AG09309 (cell line): ENCODE measurements at regions not wholly inside any gene's neighbourhood (a gene's known extent, or its start where the extent isn't known, plus 50 kb on each side); places are given as distances from the start of the nearest gene placed in this dataset.
"Not testable (repeated sequence)": the region's sequence is repeated elsewhere in the genome, so short reads cannot be mapped to it uniquely, and the experiment has no call there.

Experiments used
- DNase-seq: peaks from one replicate; pipeline ENCODE4 v3.0.0-alpha.2; 2010; ENCODE audit warnings: low read depth
- H3K4me3 ChIP-seq: 2 replicates; pipeline ENCODE4 v1.5.1; 2011; ENCODE audit warnings: mild to moderate bottlenecking, low read depth, low read length, moderate library complexity; ENCODE audit not compliant: control insufficient read depth
- CTCF ChIP-seq: IDR thresholded peaks from 2 replicates; pipeline ENCODE4 v1.5.1; 2011; ENCODE audit warnings: mild to moderate bottlenecking, low read depth, low read length, inconsistent platforms; ENCODE audit not compliant: insufficient read depth, control insufficient read depth; ENCODE audit errors: missing control alignments

- no peak for TF ChIP-seq CTCF
- DNase-seq, result no peak
- no peak overlapping the region for H3K4me3 ChIP-seq
Observed at GRCh38 chr1:21372383-21372782, 67.6 kb upstream of the NBPF3 start.

GRCh38 chr1:21369905-21370304 is 70.0 kb upstream of the NBPF3 start:
- DNase-seq, result no peak
- no peak overlapping the region for H3K4me3 ChIP-seq
- TF ChIP-seq CTCF, result no peak

GRCh38 chr1:21368515-21369289 is 71.2 kb upstream of the NBPF3 start:
- peak; percentile 100 for TF ChIP-seq CTCF
- DNase-seq, result peak; percentile 27
- H3K4me3 ChIP-seq, result no peak overlapping the region

- H3K4me3 ChIP-seq, DNase-seq: not testable (repeated sequence)
Observed at GRCh38 chr1:21367973-21368514, 71.9 kb upstream of the NBPF3 start.

- H3K4me3 ChIP-seq, result no peak overlapping the region
- no peak for TF ChIP-seq CTCF
- no peak for DNase-seq
Observed at GRCh38 chr1:21366288-21366687, 73.6 kb upstream of the NBPF3 start.

- no peak for DNase-seq
- no peak overlapping the region for H3K4me3 ChIP-seq
- TF ChIP-seq CTCF, result no peak
Observed at GRCh38 chr1:21365036-21365435, 74.8 kb upstream of the ECE1 start.

GRCh38 chr1:21362096-21362495 is 71.8 kb upstream of the ECE1 start:
- TF ChIP-seq CTCF, result no peak
- H3K4me3 ChIP-seq, result no peak overlapping the region
- DNase-seq, result no peak
